HEK293 (cell line): ENCODE measurements at regions not wholly inside any gene's neighbourhood (a gene's known extent, or its start where the extent isn't known, plus 50 kb on each side); places are given as distances from the start of the nearest gene placed in this dataset.

Source experiments
- CTCF ChIA-PET: fragments of 350-600 bp; formaldehyde crosslinking; extraction: SDS; loops from one replicate; lab custom pipeline; 2021; ENCODE audit warnings: antibody characterized with exemption; lab: Yijun Ruan, JAX
- POLR2A ChIA-PET: fragments of 300-600 bp; formaldehyde crosslinking; extraction: SDS; loops from one replicate; lab custom pipeline; 2020; ENCODE audit warnings: antibody characterized with exemption, inconsistent platforms; lab: Yijun Ruan, JAX
- H3K27ac ChIP-seq: fragments of 200-500 bp; sonication (Bioruptor generic); 2 replicates; pipeline ENCODE4 v1.5.1; 2014; ENCODE audit warnings: low read depth, low read length, control low read depth, inconsistent platforms; ENCODE audit errors: extremely low read depth
- H3K36me3 ChIP-seq, 2 experiments: fragments of 200-500 bp in 1 of 2; sonication (Bioruptor generic) in 1 of 2; 1 replicate in 1 of 2; 2 replicates in 1 of 2; pipeline ENCODE4 v1.5.1; 2014 to 2017; ENCODE audit warnings: inconsistent platforms in 2 of 2, low read length in 2 of 2; ENCODE audit not compliant: control insufficient read depth in 2 of 2, insufficient read depth in 1 of 2
- H3K4me1 ChIP-seq: fragments of 200-500 bp; sonication (Bioruptor generic); 2 replicates; pipeline ENCODE4 v1.5.1; 2014; ENCODE audit warnings: mild to moderate bottlenecking, low read length, inconsistent platforms; ENCODE audit not compliant: control insufficient read depth, insufficient read depth
- H3K4me3 ChIP-seq: 2 replicates; pipeline ENCODE4 v1.5.1; 2011; ENCODE audit warnings: low read depth, mild to moderate bottlenecking, control low read depth, low read length, moderate library complexity
- H3K9me3 ChIP-seq: fragments of 200-500 bp; sonication (Bioruptor generic); 2 replicates; pipeline ENCODE4 v1.5.1; 2014; ENCODE audit warnings: low read depth, low read length, inconsistent platforms; ENCODE audit not compliant: control insufficient read depth, insufficient read depth
- GFI1B ChIP-seq: fragments of 450-650 bp; formaldehyde crosslinking; IDR thresholded peaks from 2 replicates; pipeline ENCODE4 v1.5.1; 2016; ENCODE audit warnings: missing biosample characterization, missing genetic modification characterization
- HOXC10 ChIP-seq: sonication (generic); formaldehyde crosslinking; IDR thresholded peaks from 2 replicates; pipeline ENCODE4 v1.8.1; 2023; ENCODE audit warnings: mild to moderate bottlenecking, missing genetic modification reagents
- KLF9 ChIP-seq: fragments of 450-650 bp; formaldehyde crosslinking; IDR thresholded peaks from 2 replicates; pipeline ENCODE4 v1.5.1; 2016; ENCODE audit warnings: missing biosample characterization, missing genetic modification characterization, low read depth
- SP2 ChIP-seq: fragments of 450-650 bp; formaldehyde crosslinking; IDR thresholded peaks from 2 replicates; pipeline ENCODE4 v1.5.1; 2016; ENCODE audit warnings: missing biosample characterization, missing genetic modification characterization
- SP3 ChIP-seq: fragments of 450-650 bp; formaldehyde crosslinking; IDR thresholded peaks from 2 replicates; pipeline ENCODE4 v1.5.1; 2016; ENCODE audit warnings: missing biosample characterization, missing genetic modification characterization
- ZNF133 ChIP-seq: fragments of 450-650 bp; formaldehyde crosslinking; IDR thresholded peaks from 2 replicates; pipeline ENCODE4 v1.5.1; 2016; ENCODE audit warnings: missing biosample characterization, missing genetic modification characterization
- ZNF473 ChIP-seq: fragments of 450-650 bp; formaldehyde crosslinking; IDR thresholded peaks from 2 replicates; pipeline ENCODE4 v1.5.1; 2017; ENCODE audit warnings: missing biosample characterization, missing genetic modification characterization
- ZNF510 ChIP-seq: fragments of 450-650 bp; formaldehyde crosslinking; IDR thresholded peaks from 2 replicates; pipeline ENCODE4 v1.5.1; 2018; ENCODE audit warnings: mild to moderate bottlenecking, missing genetic modification characterization, missing biosample characterization; ENCODE audit not compliant: insufficient replicate concordance
- ZNF521 ChIP-seq: fragments of 450-650 bp; formaldehyde crosslinking; IDR thresholded peaks from 2 replicates; pipeline ENCODE4 v1.5.1; 2017; ENCODE audit warnings: missing biosample characterization, mild to moderate bottlenecking, missing genetic modification characterization
- ZNF558 ChIP-seq: fragments of 450-650 bp; formaldehyde crosslinking; IDR thresholded peaks from 2 replicates; pipeline ENCODE4 v1.5.1; 2016; ENCODE audit warnings: missing biosample characterization, missing genetic modification characterization
- ZNF560 ChIP-seq: fragments of 450-650 bp; formaldehyde crosslinking; IDR thresholded peaks from 2 replicates; pipeline ENCODE4 v1.5.1; 2017; ENCODE audit warnings: missing biosample characterization, missing genetic modification characterization, borderline replicate concordance
- ZNF692 ChIP-seq: fragments of 450-650 bp; formaldehyde crosslinking; IDR thresholded peaks from 2 replicates; pipeline ENCODE4 v1.5.1; 2016; ENCODE audit warnings: missing biosample characterization, missing genetic modification characterization
- ZNF747 ChIP-seq: fragments of 450-650 bp; formaldehyde crosslinking; IDR thresholded peaks from 2 replicates; pipeline ENCODE4 v1.5.1; 2016; ENCODE audit warnings: missing biosample characterization, missing genetic modification characterization
- TF ChIP-seq, protein P1 (sequence below): fragments of 450-650 bp; formaldehyde crosslinking; conservative IDR thresholded peaks from 2 replicates; pipeline ENCODE4 v1.5.1; 2016; ENCODE audit warnings: low read depth, missing biosample characterization, missing genetic modification characterization

GRCh38 chr4:182968917-182969650 is 51.9 kb upstream of the DCTD start (continued):
- TF ChIP-seq ZNF133 (tag by site-specific recombination) (no peak), ZNF560 (tag by site-specific recombination) (no peak), KLF9 (tag by site-specific recombination) (no peak)

DNA sequence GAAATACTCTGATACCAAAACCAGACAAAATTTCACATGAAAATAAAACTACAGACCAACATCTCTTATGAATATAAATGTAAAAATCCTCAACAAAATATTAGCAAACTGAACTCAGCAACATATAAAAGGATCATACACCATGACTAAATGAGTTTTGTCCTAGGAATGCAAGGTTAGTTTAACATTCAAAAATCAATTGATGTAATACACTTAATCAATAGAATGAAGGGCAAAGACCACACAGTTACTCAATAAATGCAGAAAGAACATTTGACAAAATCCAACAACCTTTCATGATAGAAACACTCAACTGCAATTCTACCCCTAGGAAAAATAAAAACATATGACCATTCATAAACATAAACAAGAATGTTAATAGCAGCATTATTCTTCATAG is 50.2 kb upstream of the DCTD start:
- CTCF ChIA-PET: interaction anchor here (1.0 kb wide), 1 partner anchor 29 kb away, joined by 3 read pairs; no protein-coding TSS in a partner anchor
- POLR2A ChIA-PET: no interaction called here
- TF ChIP-seq SP3 (tag by site-specific recombination) (no peak), ZNF510 (tag by site-specific recombination) (no peak), GFI1B (tag by site-specific recombination) (no peak), ZNF747 (no peak), ZNF473 (tag by site-specific recombination) (no peak), SP2 (tag by site-specific recombination) (no peak), HOXC10 (CRISPR knock-in tag) (no peak), ZNF558 (no peak), ZNF692 (tag by site-specific recombination) (no peak), ZNF521 (tag by site-specific recombination) (no peak)
- TF ChIP-seq, protein P1, sequence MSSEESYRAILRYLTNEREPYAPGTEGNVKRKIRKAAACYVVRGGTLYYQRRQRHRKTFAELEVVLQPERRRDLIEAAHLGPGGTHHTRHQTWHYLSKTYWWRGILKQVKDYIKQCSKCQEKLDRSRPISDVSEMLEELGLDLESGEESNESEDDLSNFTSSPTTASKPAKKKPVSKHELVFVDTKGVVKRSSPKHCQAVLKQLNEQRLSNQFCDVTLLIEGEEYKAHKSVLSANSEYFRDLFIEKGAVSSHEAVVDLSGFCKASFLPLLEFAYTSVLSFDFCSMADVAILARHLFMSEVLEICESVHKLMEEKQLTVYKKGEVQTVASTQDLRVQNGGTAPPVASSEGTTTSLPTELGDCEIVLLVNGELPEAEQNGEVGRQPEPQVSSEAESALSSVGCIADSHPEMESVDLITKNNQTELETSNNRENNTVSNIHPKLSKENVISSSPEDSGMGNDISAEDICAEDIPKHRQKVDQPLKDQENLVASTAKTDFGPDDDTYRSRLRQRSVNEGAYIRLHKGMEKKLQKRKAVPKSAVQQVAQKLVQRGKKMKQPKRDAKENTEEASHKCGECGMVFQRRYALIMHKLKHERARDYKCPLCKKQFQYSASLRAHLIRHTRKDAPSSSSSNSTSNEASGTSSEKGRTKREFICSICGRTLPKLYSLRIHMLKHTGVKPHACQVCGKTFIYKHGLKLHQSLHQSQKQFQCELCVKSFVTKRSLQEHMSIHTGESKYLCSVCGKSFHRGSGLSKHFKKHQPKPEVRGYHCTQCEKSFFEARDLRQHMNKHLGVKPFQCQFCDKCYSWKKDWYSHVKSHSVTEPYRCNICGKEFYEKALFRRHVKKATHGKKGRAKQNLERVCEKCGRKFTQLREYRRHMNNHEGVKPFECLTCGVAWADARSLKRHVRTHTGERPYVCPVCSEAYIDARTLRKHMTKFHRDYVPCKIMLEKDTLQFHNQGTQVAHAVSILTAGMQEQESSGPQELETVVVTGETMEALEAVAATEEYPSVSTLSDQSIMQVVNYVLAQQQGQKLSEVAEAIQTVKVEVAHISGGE (tag by site-specific recombination): no peak
- Histone ChIP-seq H3K27ac (no peak overlapping the region), H3K36me3 (no peaks in the 10 kb centered on the region), H3K9me3 (no peaks in the 10 kb centered on the region), H3K4me1 (no peaks in the 10 kb centered on the region), H3K4me3 (no peak overlapping the region)
